B cell (primary cell): ENCODE measurements at regions not wholly inside any gene's neighbourhood (a gene's known extent, or its start where the extent isn't known, plus 50 kb on each side); places are given as distances from the start of the nearest gene placed in this dataset.

Experiments used
- ATAC-seq: fragments of 200-7000 bp; cut with Tn5 transposase; one replicate; pipeline ENCODE4 v1.10.0; 2021; ENCODE audit warnings: low read depth, mild to moderate bottlenecking, moderate number of reproducible peaks, moderate library complexity
- CTCF ChIA-PET: fragments of 350-600 bp; sonication (Branson Sonifier 250); formaldehyde crosslinking; loops from one replicate; lab custom pipeline; 2021; ENCODE audit warnings: antibody characterized with exemption, inconsistent platforms; lab: Charles Lee
- POLR2A ChIA-PET: fragments of 350-600 bp; sonication (Branson Sonifier 250); formaldehyde crosslinking; loops from one replicate; lab custom pipeline; 2021; ENCODE audit warnings: antibody characterized with exemption; lab: Charles Lee
- DNase-seq: peaks from one replicate; pipeline ENCODE4 v3.0.0; 2013
- H2AFZ ChIP-seq: 2 replicates; pipeline ENCODE4 v1.6.1; 2012; ENCODE audit warnings: mild to moderate bottlenecking, low read depth, low read length; ENCODE audit not compliant: insufficient read depth, poor library complexity, severe bottlenecking
- H3K27ac ChIP-seq, 2 donors: 1 replicate in 1 of 2; 2 replicates in 1 of 2; pipeline ENCODE4 v1.5.1; 2012 to 2013; ENCODE audit warnings: low read length in 2 of 2, mild to moderate bottlenecking in 2 of 2, moderate library complexity in 1 of 2
- H3K27me3 ChIP-seq, 4 experiments: fragments of 200-600 bp in 1 of 4; sonication (generic) in 1 of 4; replicated peaks in 1 of 4; 1 replicate in 2 of 4; 2 replicates in 2 of 4; pipeline versions ENCODE4 v1.6.1 to v1.7.0; 2013 to 2016; ENCODE audit warnings: low read length in 3 of 4, mild to moderate bottlenecking in 2 of 4, mixed read lengths in 1 of 4, moderate library complexity in 1 of 4; ENCODE audit not compliant: insufficient read depth in 4 of 4, control insufficient read depth in 3 of 4; ENCODE audit errors: control extremely low read depth in 1 of 4
- H3K36me3 ChIP-seq, 2 experiments: replicated peaks in 1 of 2; 1 replicate in 1 of 2; 2 replicates in 1 of 2; pipeline versions ENCODE4 v1.6.1 to v1.7.1; 2013; ENCODE audit warnings: low read length in 1 of 2; ENCODE audit not compliant: insufficient read depth in 2 of 2, control insufficient read depth in 1 of 2; ENCODE audit errors: control extremely low read depth in 1 of 2, extremely low read depth in 1 of 2
- H3K4me1 ChIP-seq, 2 donors: fragments of 200-600 bp in 1 of 2; sonication (generic) in 1 of 2; 1 replicate in 1 of 2; 2 replicates in 1 of 2; pipeline versions ENCODE4 v1.5.1 to v1.6.1; 2013 to 2017; ENCODE audit warnings: low read length in 2 of 2; ENCODE audit not compliant: control insufficient read depth in 2 of 2, insufficient read depth in 2 of 2
- H3K4me2 ChIP-seq: replicated peaks from 2 replicates; pipeline ENCODE3; 2012; ENCODE audit warnings: mild to moderate bottlenecking, low read depth, low read length; ENCODE audit not compliant: poor library complexity, severe bottlenecking
- H3K4me3 ChIP-seq, 5 experiments: fragments of 200-600 bp in 1 of 5; sonication (generic) in 1 of 5; 1 replicate in 3 of 5; 2 replicates in 2 of 5; pipeline versions ENCODE4 v1.5.1 to v1.7.0; 2011 to 2016; ENCODE audit warnings: low read length in 4 of 5, mild to moderate bottlenecking in 4 of 5, low read depth in 2 of 5, control low read depth in 1 of 5, moderate library complexity in 1 of 5; ENCODE audit not compliant: insufficient read depth in 1 of 5; ENCODE audit errors: control extremely low read depth in 1 of 5, extremely low read depth in 1 of 5
- H3K79me2 ChIP-seq: fragments of 200-600 bp; sonication (generic); one replicate; pipeline ENCODE4 v1.6.0; 2016; ENCODE audit warnings: low read length; ENCODE audit not compliant: control insufficient read depth, insufficient read depth
- H3K9ac ChIP-seq: fragments of 200-600 bp; sonication (generic); 2 replicates; pipeline ENCODE4 v1.6.1; 2017; ENCODE audit warnings: mild to moderate bottlenecking, low read length, moderate library complexity
- H3K9me3 ChIP-seq, 3 donors: one replicate each; pipeline versions ENCODE4 v1.6.1 to v1.7.1; 2013; ENCODE audit warnings: low read length in 2 of 3; ENCODE audit not compliant: control insufficient read depth in 2 of 3, insufficient read depth in 1 of 3; ENCODE audit errors: control extremely low read depth in 1 of 3
- H4K20me1 ChIP-seq: 2 replicates; pipeline ENCODE4 v1.6.0; 2012; ENCODE audit warnings: mild to moderate bottlenecking, low read length; ENCODE audit not compliant: insufficient read depth, control insufficient read depth, poor library complexity, severe bottlenecking
- H3K27ac Mint-ChIP-seq: one replicate; pipeline ENCODE4 v1.8.0; 2021; ENCODE audit warnings: mixed read lengths
- H3K27me3 Mint-ChIP-seq: one replicate; pipeline ENCODE4 v1.8.0; 2021; ENCODE audit warnings: mixed read lengths
- H3K4me1 Mint-ChIP-seq: one replicate; pipeline ENCODE4 v1.8.0; 2021; ENCODE audit warnings: mixed read lengths
- H3K4me3 Mint-ChIP-seq: one replicate; pipeline ENCODE4 v1.8.0; 2021; ENCODE audit warnings: mixed read lengths
- H3K9me3 Mint-ChIP-seq: one replicate; pipeline ENCODE4 v1.8.0; 2022; ENCODE audit warnings: mixed read lengths; ENCODE audit not compliant: insufficient read depth
- EZH2 ChIP-seq: IDR thresholded peaks from 2 replicates; pipeline ENCODE4 v1.6.1; 2012; ENCODE audit warnings: borderline replicate concordance, low read depth, mild to moderate bottlenecking, moderate library complexity, low read length; ENCODE audit not compliant: insufficient read depth, poor library complexity, severe bottlenecking
- WGBS: methylation state at CpG from one replicate; pipeline ENCODE4 v1.1.5; 2013; ENCODE audit warnings: missing lambda C conversion rate; ENCODE audit not compliant: insufficient coverage; 5-methylcytosine and 5-hydroxymethylcytosine counted together
- intact Hi-C: fragments of 100-400 bp; cut with micrococcal nuclease; formaldehyde crosslinking; loops from one replicate; pipeline ENCODE4 v1.10.0; 2022
- TF ChIP-seq, protein P1 (sequence below): fragments of 200-600 bp; IDR thresholded peaks from one replicate; pipeline ENCODE4 v1.8.0; 2022; ENCODE audit warnings: antibody characterized with exemption, mild to moderate bottlenecking

DNA sequence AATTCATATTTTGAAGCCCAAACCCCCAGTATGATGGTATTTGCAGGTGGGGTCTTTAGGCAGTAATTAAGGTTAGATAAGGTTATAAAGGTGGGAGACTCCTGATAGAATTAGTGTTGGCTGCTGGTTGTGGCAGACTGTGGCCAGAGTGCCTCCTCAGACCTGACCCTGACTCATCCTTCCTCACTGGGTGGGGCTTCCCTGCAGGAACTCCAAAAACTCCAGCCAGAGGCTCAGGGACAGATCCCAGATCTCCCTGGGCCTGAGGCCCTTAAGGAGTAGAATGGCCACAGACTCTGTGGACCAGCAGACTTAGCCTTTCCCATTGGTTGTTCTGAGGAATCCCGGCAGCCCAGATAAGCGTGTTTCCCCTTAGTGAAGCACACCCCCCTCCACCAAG is 463.0 kb upstream of the CPEB2 start:
- H3K27me3 Mint-ChIP-seq: peaks cover 11% of the 10 kb centered on the region
- POLR2A ChIA-PET: no interaction called here
- Histone ChIP-seq H2AFZ (no peak overlapping the region), H3K4me3 (no peak overlapping the region), H3K27me3 (no peaks in the 10 kb centered on the region), H3K79me2 (no peaks in the 10 kb centered on the region), H3K9ac (no peak overlapping the region), H3K36me3 (no peaks in the 10 kb centered on the region), H4K20me1 (no peaks in the 10 kb centered on the region), H3K9me3 (no peaks in the 10 kb centered on the region), H3K27ac (no peak overlapping the region), H3K4me2 (no peak overlapping the region), H3K4me1 (no peaks in the 10 kb centered on the region)
- no peaks in the 10 kb centered on the region for H3K9me3 Mint-ChIP-seq
- ATAC-seq: no peak
- no peak overlapping the region for H3K4me3 Mint-ChIP-seq
- DNase-seq: no peak
- TF ChIP-seq EZH2: no peak
- TF ChIP-seq, protein P1, sequence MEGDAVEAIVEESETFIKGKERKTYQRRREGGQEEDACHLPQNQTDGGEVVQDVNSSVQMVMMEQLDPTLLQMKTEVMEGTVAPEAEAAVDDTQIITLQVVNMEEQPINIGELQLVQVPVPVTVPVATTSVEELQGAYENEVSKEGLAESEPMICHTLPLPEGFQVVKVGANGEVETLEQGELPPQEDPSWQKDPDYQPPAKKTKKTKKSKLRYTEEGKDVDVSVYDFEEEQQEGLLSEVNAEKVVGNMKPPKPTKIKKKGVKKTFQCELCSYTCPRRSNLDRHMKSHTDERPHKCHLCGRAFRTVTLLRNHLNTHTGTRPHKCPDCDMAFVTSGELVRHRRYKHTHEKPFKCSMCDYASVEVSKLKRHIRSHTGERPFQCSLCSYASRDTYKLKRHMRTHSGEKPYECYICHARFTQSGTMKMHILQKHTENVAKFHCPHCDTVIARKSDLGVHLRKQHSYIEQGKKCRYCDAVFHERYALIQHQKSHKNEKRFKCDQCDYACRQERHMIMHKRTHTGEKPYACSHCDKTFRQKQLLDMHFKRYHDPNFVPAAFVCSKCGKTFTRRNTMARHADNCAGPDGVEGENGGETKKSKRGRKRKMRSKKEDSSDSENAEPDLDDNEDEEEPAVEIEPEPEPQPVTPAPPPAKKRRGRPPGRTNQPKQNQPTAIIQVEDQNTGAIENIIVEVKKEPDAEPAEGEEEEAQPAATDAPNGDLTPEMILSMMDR: no peak
- H3K4me1 Mint-ChIP-seq: no peaks in the 10 kb centered on the region
- CTCF ChIA-PET: no interaction called here
- H3K27ac Mint-ChIP-seq: no peak overlapping the region
- 100% methylated on average over 2 of the region's 2 CpGs for WGBS
- intact Hi-C loops: no loop called here

DNA sequence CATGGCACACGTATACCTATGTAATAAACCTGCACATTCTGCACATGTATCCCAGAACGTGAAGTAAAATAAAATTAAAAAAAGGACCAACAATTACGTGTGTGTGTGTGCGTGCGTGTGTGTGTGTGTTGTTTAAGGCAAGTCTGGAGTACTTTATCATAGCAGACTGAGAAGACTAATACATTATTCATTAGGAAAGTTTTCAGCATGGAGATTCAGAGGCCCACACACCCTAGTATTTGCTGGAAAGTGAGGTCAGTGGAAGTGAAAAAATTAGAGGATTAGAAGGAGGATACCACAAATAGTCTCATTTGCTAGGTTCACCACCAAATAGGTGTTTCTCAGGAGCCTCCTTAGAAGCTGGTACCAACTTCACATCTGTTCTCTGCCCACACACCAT is 457.1 kb upstream of the CPEB2 start:
- no peak overlapping the region for H3K27ac ChIP-seq
- no peaks in the 10 kb centered on the region for H3K9me3 ChIP-seq
- H3K4me1 ChIP-seq: no peaks in the 10 kb centered on the region
- Mint-ChIP-seq H3K27me3 (peaks cover 4% of the 10 kb centered on the region), H3K9me3 (peaks cover 3% of the 10 kb centered on the region), H3K27ac (no peak overlapping the region), H3K4me1 (no peaks in the 10 kb centered on the region), H3K4me3 (no peak overlapping the region)
- intact Hi-C loops: no loop called here
- no peak for ATAC-seq
- ChIA-PET POLR2A (no interaction called here), CTCF (no interaction called here)
- no peak for DNase-seq
- H2AFZ ChIP-seq: no peak overlapping the region
- no peak overlapping the region for H3K4me3 ChIP-seq
- no peaks in the 10 kb centered on the region for H3K36me3 ChIP-seq
- no peaks in the 10 kb centered on the region for H4K20me1 ChIP-seq
- WGBS: no CpG with 5 or more reads among the region's 5 CpGs
- no peaks in the 10 kb centered on the region for H3K27me3 ChIP-seq
- H3K79me2 ChIP-seq: no peaks in the 10 kb centered on the region
- H3K9ac ChIP-seq: no peak overlapping the region
- no peak overlapping the region for H3K4me2 ChIP-seq
- TF ChIP-seq, protein P1: no peak
- no peak for TF ChIP-seq EZH2
